C4-2B (cell line): ENCODE measurements at regions not wholly inside any gene's neighbourhood (a gene's known extent, or its start where the extent isn't known, plus 50 kb on each side); places are given as distances from the start of the nearest gene placed in this dataset.
"Not testable (repeated sequence)": the region's sequence is repeated elsewhere in the genome, so short reads cannot be mapped to it uniquely, and the experiment has no call there.

Experiments
- H3K27ac ChIP-seq: fragments of 450-650 bp; 2 replicates; pipeline ENCODE4 v1.5.1; 2017
- ZFX ChIP-seq: fragments of 450-650 bp; IDR thresholded peaks from 2 replicates; pipeline ENCODE4 v1.6.1; 2017
- TF ChIP-seq, protein P1 (sequence below): fragments of 450-650 bp; conservative IDR thresholded peaks from 2 replicates; pipeline ENCODE4 v1.5.1; 2017; ENCODE audit warnings: mild to moderate bottlenecking

DNA sequence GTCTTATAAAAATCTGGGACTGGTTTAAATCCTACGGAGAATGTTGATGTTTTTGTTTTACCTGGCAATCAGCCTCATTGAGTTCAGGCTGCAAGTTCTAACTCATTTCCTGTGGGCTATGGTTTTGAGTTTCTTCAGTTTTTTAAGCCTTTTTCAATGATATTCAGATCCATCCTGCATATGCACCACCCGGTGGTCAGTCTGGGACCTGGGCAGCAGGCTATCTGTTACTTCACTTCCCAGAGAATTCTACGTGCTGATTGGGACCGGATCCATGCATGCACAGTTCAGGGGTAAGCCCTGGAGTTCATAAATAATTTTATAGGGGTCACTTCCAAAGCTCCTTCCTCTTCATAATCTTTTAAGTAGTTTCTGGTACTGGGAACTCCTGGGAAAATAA lies 339.2 kb upstream of the HNRNPA3 start:
- TF ChIP-seq, protein P1, sequence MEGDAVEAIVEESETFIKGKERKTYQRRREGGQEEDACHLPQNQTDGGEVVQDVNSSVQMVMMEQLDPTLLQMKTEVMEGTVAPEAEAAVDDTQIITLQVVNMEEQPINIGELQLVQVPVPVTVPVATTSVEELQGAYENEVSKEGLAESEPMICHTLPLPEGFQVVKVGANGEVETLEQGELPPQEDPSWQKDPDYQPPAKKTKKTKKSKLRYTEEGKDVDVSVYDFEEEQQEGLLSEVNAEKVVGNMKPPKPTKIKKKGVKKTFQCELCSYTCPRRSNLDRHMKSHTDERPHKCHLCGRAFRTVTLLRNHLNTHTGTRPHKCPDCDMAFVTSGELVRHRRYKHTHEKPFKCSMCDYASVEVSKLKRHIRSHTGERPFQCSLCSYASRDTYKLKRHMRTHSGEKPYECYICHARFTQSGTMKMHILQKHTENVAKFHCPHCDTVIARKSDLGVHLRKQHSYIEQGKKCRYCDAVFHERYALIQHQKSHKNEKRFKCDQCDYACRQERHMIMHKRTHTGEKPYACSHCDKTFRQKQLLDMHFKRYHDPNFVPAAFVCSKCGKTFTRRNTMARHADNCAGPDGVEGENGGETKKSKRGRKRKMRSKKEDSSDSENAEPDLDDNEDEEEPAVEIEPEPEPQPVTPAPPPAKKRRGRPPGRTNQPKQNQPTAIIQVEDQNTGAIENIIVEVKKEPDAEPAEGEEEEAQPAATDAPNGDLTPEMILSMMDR: no peak
- no peak for TF ChIP-seq ZFX
- no peak overlapping the region for H3K27ac ChIP-seq

DNA sequence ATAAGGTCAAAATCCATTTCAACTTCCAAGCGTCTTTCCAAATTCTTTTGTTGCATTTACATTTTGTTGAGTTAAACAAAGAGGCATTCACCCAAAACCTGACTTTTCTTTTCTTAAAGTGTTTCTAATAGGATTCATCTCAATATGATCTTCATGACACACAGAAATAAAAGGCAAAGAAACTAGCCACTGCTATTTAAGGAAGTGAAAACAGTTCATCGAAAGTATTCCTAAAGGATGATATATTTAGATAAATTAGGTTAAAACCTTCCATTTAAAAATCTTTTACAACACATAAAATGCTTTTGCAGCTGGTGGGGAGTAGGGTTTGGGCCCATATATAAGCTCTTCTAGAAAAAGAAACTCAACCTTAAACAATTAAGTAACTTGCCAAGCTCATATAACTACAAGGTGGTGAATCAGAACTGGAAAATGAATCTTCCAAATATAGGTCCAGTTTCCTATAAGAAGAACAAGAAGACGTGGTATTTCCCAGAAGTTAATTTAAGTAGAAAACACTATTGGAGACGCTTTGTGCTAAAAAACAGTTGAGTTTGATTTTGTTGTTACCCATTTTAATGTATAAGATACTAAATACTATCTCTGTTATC lies 336.0 kb upstream of the HNRNPA3 start:
- TF ChIP-seq, protein P1: no peak
- TF ChIP-seq ZFX: no peak
- no peak overlapping the region for H3K27ac ChIP-seq

DNA sequence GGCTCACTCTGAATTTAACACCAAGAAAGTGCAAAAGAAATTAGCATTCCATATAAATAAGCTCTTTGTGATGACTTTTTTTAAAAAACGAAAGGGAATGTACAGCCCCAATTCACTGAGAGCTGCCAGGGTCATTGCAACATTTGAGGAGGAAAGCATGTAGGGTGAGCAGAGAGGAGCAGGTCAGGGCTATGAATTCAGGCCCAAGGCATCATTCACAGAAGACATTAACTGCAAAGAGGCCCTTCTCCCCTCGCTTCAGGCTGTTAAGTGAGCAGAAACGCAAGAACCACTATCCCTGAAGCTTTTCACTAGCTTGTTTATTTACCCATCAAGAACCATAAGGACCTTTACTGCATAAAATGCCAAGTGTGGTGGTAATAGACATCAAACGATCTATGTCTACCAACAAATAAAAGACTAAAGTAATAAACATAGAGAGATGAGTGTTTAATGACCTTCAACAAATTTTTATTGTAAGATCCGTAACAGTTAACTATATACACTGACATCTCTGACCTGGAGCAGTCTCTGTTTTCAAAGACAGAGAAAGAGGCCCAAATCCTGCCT lies 333.1 kb upstream of the HNRNPA3 start:
- no peak for TF ChIP-seq ZFX
- TF ChIP-seq, protein P1: no peak
- no peak overlapping the region for H3K27ac ChIP-seq

DNA sequence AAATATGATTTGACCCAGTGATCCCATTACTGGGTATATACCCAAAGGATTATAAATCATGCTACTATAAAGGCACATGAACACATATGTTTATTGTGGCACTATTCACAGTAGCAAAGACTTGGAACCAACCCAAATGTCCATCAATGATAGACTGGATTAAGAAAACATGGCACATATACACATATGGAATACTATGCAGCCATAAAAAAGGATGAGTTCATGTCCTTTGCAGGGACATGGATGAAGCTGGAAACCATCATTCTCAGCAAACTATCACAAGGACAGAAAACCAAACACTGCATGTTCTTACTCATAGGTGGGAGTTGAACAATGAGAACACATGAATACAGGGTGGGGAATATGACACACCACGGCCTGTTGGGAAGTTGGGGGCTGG lies 330.5 kb upstream of the HNRNPA3 start:
- H3K27ac ChIP-seq: not testable (repeated sequence)

DNA sequence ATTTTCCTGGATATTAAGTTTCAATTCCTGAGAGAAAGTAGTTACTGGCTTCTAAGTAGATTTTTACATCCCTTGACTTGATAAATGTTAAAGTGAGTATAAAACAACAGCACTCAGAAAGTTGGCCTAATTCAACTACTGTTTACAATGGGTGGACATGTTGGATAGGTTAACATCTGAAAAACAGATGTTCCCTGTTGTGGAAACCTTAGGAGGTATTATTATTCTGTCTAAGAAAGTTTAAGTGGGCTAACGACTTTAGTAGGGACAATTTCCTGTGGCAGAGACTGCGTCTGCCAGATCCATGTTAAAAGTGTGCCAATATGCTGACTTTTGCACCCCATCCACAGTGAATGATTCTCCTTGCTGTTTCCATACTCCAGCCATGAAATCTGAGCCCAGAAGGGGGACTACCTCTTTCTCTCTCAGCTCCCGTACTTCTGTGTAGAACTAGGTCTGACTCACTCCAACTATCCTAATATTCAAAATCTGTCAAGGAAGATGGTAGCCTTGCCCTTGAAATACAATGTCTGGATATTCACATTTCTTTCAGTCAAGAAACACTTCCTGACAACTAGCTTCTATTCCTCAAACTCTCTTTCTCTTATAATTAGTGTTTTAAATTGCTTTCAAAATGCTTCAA lies 327.5 kb upstream of the HNRNPA3 start:
- TF ChIP-seq, protein P1: no peak
- no peak overlapping the region for H3K27ac ChIP-seq

DNA sequence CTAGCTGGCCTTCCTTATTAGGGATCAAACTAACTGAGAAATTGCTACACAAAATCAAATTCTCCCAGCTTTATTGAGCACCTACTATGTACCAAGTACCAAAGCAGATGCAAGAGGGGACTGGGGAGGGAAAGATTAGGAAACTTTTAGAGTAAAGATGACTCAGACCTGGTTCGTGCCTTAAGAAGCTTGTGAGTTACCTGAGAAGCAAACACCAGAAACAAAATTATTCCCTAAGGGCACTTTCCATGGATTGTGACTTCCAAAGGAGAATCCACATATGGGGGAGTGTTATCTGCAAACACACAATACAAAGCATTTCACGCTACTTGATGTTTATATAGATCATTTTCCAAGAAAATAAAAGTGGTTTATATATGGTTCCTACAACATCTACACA lies 326.9 kb upstream of the HNRNPA3 start:
- H3K27ac ChIP-seq: no peak overlapping the region
- TF ChIP-seq, protein P1: no peak
- no peak for TF ChIP-seq ZFX

DNA sequence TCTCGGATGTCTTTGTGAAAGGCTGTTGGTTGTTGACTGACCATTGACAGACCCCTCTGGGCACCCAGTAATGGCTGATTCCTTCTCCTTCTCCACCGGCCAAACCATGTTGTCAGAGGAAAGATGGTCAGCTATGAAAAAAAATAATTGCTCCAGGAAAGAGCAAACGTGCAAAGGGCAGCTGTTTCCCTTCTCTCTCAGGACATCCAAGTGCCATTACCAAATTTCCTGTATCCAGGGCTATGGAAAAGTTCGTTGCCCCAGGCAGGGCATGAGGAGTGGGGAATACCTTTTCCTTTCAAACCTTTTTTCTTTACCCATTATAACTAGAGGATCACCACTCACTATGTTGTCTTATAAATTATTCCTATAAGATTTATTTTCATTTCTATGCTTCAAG lies 321.5 kb upstream of the HNRNPA3 start:
- TF ChIP-seq, protein P1: no peak
- no peak for TF ChIP-seq ZFX
- no peak overlapping the region for H3K27ac ChIP-seq

DNA sequence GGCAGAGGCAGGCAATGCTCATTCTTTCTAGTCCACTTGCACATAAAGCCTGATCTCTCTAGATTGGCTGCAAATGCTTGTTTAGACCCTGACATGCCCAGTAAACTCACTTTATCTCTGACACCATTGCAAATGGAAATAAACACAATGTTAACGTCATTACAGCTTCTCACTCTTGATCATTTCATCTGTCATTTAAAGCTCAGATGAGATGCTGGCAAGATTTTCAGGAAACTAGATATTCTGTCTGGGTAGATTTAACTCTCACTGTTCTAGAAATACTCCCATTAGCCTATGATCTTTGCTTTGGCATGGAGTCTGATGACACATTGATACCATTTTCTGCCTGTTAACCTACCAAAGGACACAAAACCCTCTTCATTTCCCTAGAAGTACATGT lies 320.7 kb upstream of the HNRNPA3 start:
- H3K27ac ChIP-seq: no peak overlapping the region
- TF ChIP-seq ZFX: no peak
- TF ChIP-seq, protein P1: no peak
